Eye (tissue), 1 donor: ENCODE measurements at regions not wholly inside any gene's neighbourhood (a gene's known extent, or its start where the extent isn't known, plus 50 kb on each side); places are given as distances from the start of the nearest gene placed in this dataset.

Source experiments
- DNase-seq: peaks from one replicate; pipeline ENCODE4 v3.0.0-alpha.2; 2015

- no peak for DNase-seq
Measured at GRCh38 chr4:89665662-89666061, 171.3 kb downstream of the SNCA start.

GRCh38 chr4:89664521-89664920 is 172.4 kb downstream of the SNCA start:
- DNase-seq, result no peak

- DNase-seq, result peak; percentile 6
Measured at GRCh38 chr4:89661173-89661899, 175.6 kb downstream of the SNCA start.

GRCh38 chr4:89660444-89661172 is 176.4 kb downstream of the SNCA start:
- DNase-seq, result peak; percentile 6

GRCh38 chr4:89658701-89659024 is 178.3 kb downstream of the SNCA start:
- no peak for DNase-seq

GRCh38 chr4:89657931-89658700 is 178.8 kb downstream of the SNCA start:
- peak; percentile 54 for DNase-seq

- DNase-seq, result no peak
Measured at GRCh38 chr4:89653012-89653411, 183.9 kb downstream of the SNCA start.

- DNase-seq, result no peak
Measured at GRCh38 chr4:89645482-89645881, 191.5 kb downstream of the SNCA start.

- peak; percentile 29 for DNase-seq
Measured at GRCh38 chr4:89641367-89641687, 195.6 kb downstream of the SNCA start.

GRCh38 chr4:89640620-89641366 is 196.2 kb downstream of the SNCA start:
- DNase-seq, result peak; percentile 76

- no peak for DNase-seq
Measured at GRCh38 chr4:89639395-89639794, 197.6 kb downstream of the SNCA start.

- DNase-seq, result no peak
Measured at GRCh38 chr4:89625599-89626293, 211.2 kb downstream of the SNCA start.

GRCh38 chr4:89619206-89619962 is 217.6 kb downstream of the SNCA start:
- DNase-seq, result peak; percentile 78

GRCh38 chr4:89618151-89618550 is 218.8 kb downstream of the SNCA start:
- peak; percentile 69 for DNase-seq

- peak; percentile 42 for DNase-seq
Measured at GRCh38 chr4:89617317-89617716, 219.6 kb downstream of the SNCA start.

GRCh38 chr4:89616382-89616781 is 220.6 kb downstream of the SNCA start:
- no peak for DNase-seq

- no peak for DNase-seq
Measured at GRCh38 chr4:89615051-89615450, 221.9 kb downstream of the SNCA start.

- no peak for DNase-seq
Measured at GRCh38 chr4:89614155-89614554, 222.8 kb downstream of the SNCA start.

GRCh38 chr4:89610236-89610635 is 226.7 kb downstream of the SNCA start:
- DNase-seq, result no peak

GRCh38 chr4:89609756-89610155 is 227.2 kb downstream of the SNCA start:
- no peak for DNase-seq

- DNase-seq, result no peak
Measured at GRCh38 chr4:89604951-89605350, 232.0 kb downstream of the SNCA start.

GRCh38 chr4:89599026-89599425 is 237.9 kb downstream of the SNCA start:
- no peak for DNase-seq
